HCT116 (cell line): ENCODE measurements at regions not wholly inside any gene's neighbourhood (a gene's known extent, or its start where the extent isn't known, plus 50 kb on each side); places are given as distances from the start of the nearest gene placed in this dataset.

ENCODE experiments used
- ATAC-seq: fragments of 200-7000 bp; cut with Tn5 transposase; 2 replicates; pipeline ENCODE4 v1.9.1; 2020; ENCODE audit warnings: mild to moderate bottlenecking, moderate library complexity
- BruUV-seq: library from RNA; stranded (reverse); fragments of 400-500 nt; replicated peaks from 2 replicates; lab custom pipeline; 2021; lab: Mats Ljungman, UMichigan
- CTCF ChIA-PET: fragments of 300-600 bp; sonication (Branson Sonifier 250); formaldehyde crosslinking; loops from one replicate; lab custom pipeline; 2021; ENCODE audit warnings: antibody characterized with exemption; lab: Charles Lee
- POLR2A ChIA-PET: fragments of 300-600, 350-600 bp; sonication (Branson Sonifier 250); formaldehyde crosslinking; loops from one replicate; lab custom pipeline; 2021; ENCODE audit warnings: antibody characterized with exemption; lab: Charles Lee
- RAD21 ChIA-PET, 2 experiments: fragments of 300-600 bp; sonication (Branson Sonifier 250); formaldehyde crosslinking; loops; one replicate each; lab custom pipeline; 2023; ENCODE audit warnings: low total read pairs in 2 of 2; ENCODE audit not compliant: uncharacterized antibody in 2 of 2, unreplicated experiment in 2 of 2, low non-redundant PET in 1 of 2; lab: Charles Lee
- DNase-seq: peaks from one replicate; pipeline ENCODE4 v3.0.0-alpha.2; 2010; ENCODE audit warnings: low read depth, low spot score
- H2AFZ ChIP-seq: fragments of 200-600 bp; shearing (Covaris generic), sonication (generic); 2 replicates; pipeline ENCODE4 v1.6.1; 2017; ENCODE audit warnings: low read depth, mixed run types, mixed read lengths, antibody characterized with exemption, low read length; ENCODE audit not compliant: poor library complexity, severe bottlenecking
- H3K27ac ChIP-seq: 2 replicates; pipeline ENCODE4 v1.5.1; 2012; ENCODE audit warnings: low read depth, low read length
- H3K27me3 ChIP-seq: fragments of 200-600 bp; sonication (generic); 2 replicates; pipeline ENCODE4 v1.6.1; 2016; ENCODE audit warnings: mixed run types, low read length, mixed read lengths; ENCODE audit not compliant: insufficient read depth
- H3K36me3 ChIP-seq, 2 experiments: fragments of 200-500 bp in 1 of 2; fragments of 200-600 bp in 1 of 2; sonication (Bioruptor generic) in 1 of 2; sonication (generic) in 1 of 2; 2 replicates each; pipeline versions ENCODE4 v1.5.1 to v1.6.1; 2014 to 2016; ENCODE audit warnings: low read length in 2 of 2, inconsistent platforms in 1 of 2, mixed read lengths in 1 of 2, mixed run types in 1 of 2; ENCODE audit not compliant: insufficient read depth in 2 of 2, control insufficient read depth in 1 of 2
- H3K4me1 ChIP-seq, 2 experiments: fragments of 200-600 bp in 1 of 2; sonication (generic) in 1 of 2; 2 replicates each; pipeline versions ENCODE4 v1.5.1 to v1.6.1; 2012 to 2017; ENCODE audit warnings: low read length in 2 of 2, inconsistent platforms in 1 of 2, mild to moderate bottlenecking in 1 of 2, mixed read lengths in 1 of 2, mixed run types in 1 of 2, moderate library complexity in 1 of 2; ENCODE audit not compliant: insufficient read depth in 2 of 2, control insufficient read depth in 1 of 2
- H3K4me2 ChIP-seq: fragments of 200-600 bp; sonication (generic); 2 replicates; pipeline ENCODE4 v1.6.1; 2017; ENCODE audit warnings: mixed run types, low read length, mixed read lengths
- H3K4me3 ChIP-seq, 2 experiments: fragments of 200-600 bp in 1 of 2; sonication (generic) in 1 of 2; replicated peaks in 1 of 2; 2 replicates each; pipeline ENCODE4 v1.5.1; 2011 to 2016; ENCODE audit warnings: low read length in 2 of 2, control low read depth in 1 of 2, low read depth in 1 of 2, mild to moderate bottlenecking in 1 of 2, mixed read lengths in 1 of 2, mixed run types in 1 of 2
- H3K79me2 ChIP-seq: fragments of 200-600 bp; sonication (generic); 2 replicates; pipeline ENCODE4 v1.6.1; 2017; ENCODE audit warnings: mild to moderate bottlenecking, mixed run types, low read length, moderate library complexity, mixed read lengths; ENCODE audit not compliant: insufficient read depth
- H3K9ac ChIP-seq: fragments of 200-600 bp; sonication (generic); 2 replicates; pipeline ENCODE4 v1.6.1; 2016; ENCODE audit warnings: low read length, mixed read lengths
- H3K9me2 ChIP-seq: fragments of 200-600 bp; sonication (generic), shearing (Covaris generic); 2 replicates; pipeline ENCODE4 v1.6.1; 2017; ENCODE audit warnings: mixed run types, mild to moderate bottlenecking, moderate library complexity; ENCODE audit not compliant: insufficient read depth
- H3K9me3 ChIP-seq, 2 experiments: fragments of 200-500 bp in 1 of 2; fragments of 200-600 bp in 1 of 2; sonication (Bioruptor generic) in 1 of 2; sonication (generic) in 1 of 2; 2 replicates each; pipeline ENCODE4 v1.6.1; 2014 to 2017; ENCODE audit warnings: low read length in 2 of 2, mixed read lengths in 2 of 2, inconsistent platforms in 1 of 2, low read depth in 1 of 2, mild to moderate bottlenecking in 1 of 2, mixed run types in 1 of 2, moderate library complexity in 1 of 2; ENCODE audit not compliant: control insufficient read depth in 1 of 2, insufficient read depth in 1 of 2
- H4K20me1 ChIP-seq: fragments of 200-600 bp; sonication (generic), shearing (Covaris generic); 2 replicates; pipeline ENCODE4 v1.6.1; 2017; ENCODE audit warnings: mixed run types, mild to moderate bottlenecking, moderate library complexity; ENCODE audit not compliant: insufficient read depth
- CEBPB ChIP-seq: IDR thresholded peaks from 2 replicates; pipeline ENCODE4 v1.6.1; 2012; ENCODE audit warnings: low read depth
- EGR1 ChIP-seq: IDR thresholded peaks from 2 replicates; pipeline ENCODE4 v1.6.1; 2012; ENCODE audit warnings: low read depth
- JUND ChIP-seq: IDR thresholded peaks from 2 replicates; pipeline ENCODE4 v1.6.1; 2012
- POLR2A ChIP-seq: IDR thresholded peaks from 2 replicates; pipeline ENCODE4 v1.7.0; 2011; ENCODE audit warnings: borderline replicate concordance; ENCODE audit not compliant: insufficient read depth, insufficient read length; ENCODE audit errors: extremely low read depth
- POLR2AphosphoS5 ChIP-seq: IDR thresholded peaks from 2 replicates; pipeline ENCODE4 v1.6.1; 2011; ENCODE audit warnings: mild to moderate bottlenecking, low read depth, low read length, moderate library complexity
- TCF7L2 ChIP-seq: IDR thresholded peaks from 2 replicates; pipeline ENCODE4 v1.7.0; 2011; ENCODE audit warnings: borderline replicate concordance, inconsistent platforms; ENCODE audit not compliant: insufficient read depth, insufficient read length; ENCODE audit errors: extremely low read depth
- ZBTB33 ChIP-seq: IDR thresholded peaks from 2 replicates; pipeline ENCODE4 v1.6.1; 2011; ENCODE audit warnings: mild to moderate bottlenecking, low read length, moderate library complexity; ENCODE audit not compliant: insufficient replicate concordance; ENCODE audit errors: extremely low read depth
- ZFX ChIP-seq: fragments of 450-650 bp; IDR thresholded peaks from 2 replicates; pipeline ENCODE4 v1.6.1; 2017
- intact Hi-C: fragments of 100-400 bp; cut with micrococcal nuclease; formaldehyde crosslinking; loops from 2 replicates; pipeline ENCODE4 v1.10.0; 2022
- TF ChIP-seq, protein P1 (sequence below): IDR thresholded peaks from 2 replicates; pipeline ENCODE4 v1.6.1; 2012
- TF ChIP-seq, protein P2 (sequence below): IDR thresholded peaks from 2 replicates; pipeline ENCODE4 v1.6.1; 2012; ENCODE audit warnings: low read depth
- TF ChIP-seq, protein P3 (sequence below): IDR thresholded peaks from 2 replicates; pipeline ENCODE4 v1.6.1; 2012

GRCh38 chr12:88750867-88751543 lies 170.7 kb upstream of the KITLG start:
- no peak overlapping the region for H3K4me2 ChIP-seq
- no peak overlapping the region for H3K27ac ChIP-seq
- ChIA-PET RAD21 (no interaction called here), POLR2A (no interaction called here), CTCF (no interaction called here)
- 0 out of 4 replicates have a peak, but pooled peaks cover 0 to 4% of the 10 kb centered on the region in 2 experiments for H3K36me3 ChIP-seq
- H3K27me3 ChIP-seq: no peaks in the 10 kb centered on the region
- BruUV-seq: no TSS peak
- H4K20me1 ChIP-seq: no peaks in the 10 kb centered on the region
- H3K79me2 ChIP-seq: no peaks in the 10 kb centered on the region
- no peak for TF ChIP-seq ZFX
- no peak for TF ChIP-seq CEBPB
- no peak overlapping the region for H3K9ac ChIP-seq
- ATAC-seq: no peak
- peaks cover 0 to 3% of the 10 kb centered on the region in 2 experiments; a peak in 1 of 4 replicates for H3K9me3 ChIP-seq
- no peak overlapping the region for H3K4me3 ChIP-seq
- DNase-seq: no peak
- H3K4me1 ChIP-seq: peaks cover 11 to 40% of the 10 kb centered on the region in 2 experiments
- no peaks in the 10 kb centered on the region for H3K9me2 ChIP-seq
- intact Hi-C loops: no loop called here
- H2AFZ ChIP-seq: no peak overlapping the region

DNA sequence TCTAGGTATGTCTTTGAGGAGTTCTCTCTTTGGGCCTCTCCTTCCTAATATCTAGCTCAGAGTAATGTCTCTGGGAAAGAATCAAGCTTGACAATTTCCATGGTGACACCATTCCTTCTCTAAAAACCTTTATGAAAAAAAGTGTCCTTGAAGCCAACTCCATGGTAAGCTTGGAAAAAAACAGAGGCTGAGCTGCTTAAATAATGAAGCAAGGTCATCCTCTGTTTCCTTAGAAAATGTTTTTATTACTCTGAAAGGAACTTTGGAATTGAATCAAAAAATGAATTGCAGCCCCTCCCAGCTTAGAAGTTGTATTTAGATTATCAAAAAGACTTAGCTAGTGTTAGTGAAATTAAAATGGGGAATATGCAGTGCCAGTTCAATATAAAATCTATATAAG lies 166.1 kb upstream of the KITLG start:
- ChIA-PET CTCF (no interaction called here), POLR2A (interaction anchor here (0.6 kb wide), 1 partner anchor 100 kb away, joined by 3 read pairs; no protein-coding TSS in a partner anchor)
- TF ChIP-seq, protein P1, sequence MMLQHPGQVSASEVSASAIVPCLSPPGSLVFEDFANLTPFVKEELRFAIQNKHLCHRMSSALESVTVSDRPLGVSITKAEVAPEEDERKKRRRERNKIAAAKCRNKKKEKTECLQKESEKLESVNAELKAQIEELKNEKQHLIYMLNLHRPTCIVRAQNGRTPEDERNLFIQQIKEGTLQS: no peak
- no peak for TF ChIP-seq JUND
- TF ChIP-seq, protein P2, sequence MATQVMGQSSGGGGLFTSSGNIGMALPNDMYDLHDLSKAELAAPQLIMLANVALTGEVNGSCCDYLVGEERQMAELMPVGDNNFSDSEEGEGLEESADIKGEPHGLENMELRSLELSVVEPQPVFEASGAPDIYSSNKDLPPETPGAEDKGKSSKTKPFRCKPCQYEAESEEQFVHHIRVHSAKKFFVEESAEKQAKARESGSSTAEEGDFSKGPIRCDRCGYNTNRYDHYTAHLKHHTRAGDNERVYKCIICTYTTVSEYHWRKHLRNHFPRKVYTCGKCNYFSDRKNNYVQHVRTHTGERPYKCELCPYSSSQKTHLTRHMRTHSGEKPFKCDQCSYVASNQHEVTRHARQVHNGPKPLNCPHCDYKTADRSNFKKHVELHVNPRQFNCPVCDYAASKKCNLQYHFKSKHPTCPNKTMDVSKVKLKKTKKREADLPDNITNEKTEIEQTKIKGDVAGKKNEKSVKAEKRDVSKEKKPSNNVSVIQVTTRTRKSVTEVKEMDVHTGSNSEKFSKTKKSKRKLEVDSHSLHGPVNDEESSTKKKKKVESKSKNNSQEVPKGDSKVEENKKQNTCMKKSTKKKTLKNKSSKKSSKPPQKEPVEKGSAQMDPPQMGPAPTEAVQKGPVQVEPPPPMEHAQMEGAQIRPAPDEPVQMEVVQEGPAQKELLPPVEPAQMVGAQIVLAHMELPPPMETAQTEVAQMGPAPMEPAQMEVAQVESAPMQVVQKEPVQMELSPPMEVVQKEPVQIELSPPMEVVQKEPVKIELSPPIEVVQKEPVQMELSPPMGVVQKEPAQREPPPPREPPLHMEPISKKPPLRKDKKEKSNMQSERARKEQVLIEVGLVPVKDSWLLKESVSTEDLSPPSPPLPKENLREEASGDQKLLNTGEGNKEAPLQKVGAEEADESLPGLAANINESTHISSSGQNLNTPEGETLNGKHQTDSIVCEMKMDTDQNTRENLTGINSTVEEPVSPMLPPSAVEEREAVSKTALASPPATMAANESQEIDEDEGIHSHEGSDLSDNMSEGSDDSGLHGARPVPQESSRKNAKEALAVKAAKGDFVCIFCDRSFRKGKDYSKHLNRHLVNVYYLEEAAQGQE: no peak
- no peak for TF ChIP-seq ZFX
- TF ChIP-seq ZBTB33: no peak
- TF ChIP-seq POLR2AphosphoS5: no peak
- TF ChIP-seq POLR2A: no peak
- no peak for TF ChIP-seq EGR1
- no peak for TF ChIP-seq TCF7L2
- TF ChIP-seq, protein P3, sequence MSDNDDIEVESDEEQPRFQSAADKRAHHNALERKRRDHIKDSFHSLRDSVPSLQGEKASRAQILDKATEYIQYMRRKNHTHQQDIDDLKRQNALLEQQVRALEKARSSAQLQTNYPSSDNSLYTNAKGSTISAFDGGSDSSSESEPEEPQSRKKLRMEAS: no peak

More for the DNA sequence above, 166.1 kb upstream of the KITLG start:
- RAD21 ChIA-PET: no interaction called here
- Histone ChIP-seq H3K4me3 (no peak overlapping the region), H3K36me3 (no peaks in the 10 kb centered on the region), H3K9me3 (no peaks in the 10 kb centered on the region), H3K4me1 (peaks cover 11 to 29% of the 10 kb centered on the region in 2 experiments), H3K27ac (no peak overlapping the region), H4K20me1 (no peaks in the 10 kb centered on the region), H3K9ac (no peak overlapping the region), H3K4me2 (peak overlapping the region; percentile 50), H3K79me2 (no peaks in the 10 kb centered on the region), H3K9me2 (no peaks in the 10 kb centered on the region), H2AFZ (peak overlapping the region; percentile 79), H3K27me3 (no peaks in the 10 kb centered on the region)
- no peak for DNase-seq
- BruUV-seq: no TSS peak
- ATAC-seq: no peak
- intact Hi-C loops: no loop called here
